Germinal center (tissue), 1 donor: ENCODE measurements at regions not wholly inside any gene's neighbourhood (a gene's known extent, or its start where the extent isn't known, plus 50 kb on each side); places are given as distances from the start of the nearest gene placed in this dataset.

Experiments used
- DNase-seq: peaks from one replicate; pipeline ENCODE4 v3.0.0; 2012; ENCODE audit warnings: mixed read lengths, low spot score

- DNase-seq, result no peak
Measured at GRCh38 chr12:125193376-125194152, 128.3 kb downstream of the AACS start.

GRCh38 chr12:125194163-125194773 lies 129.0 kb downstream of the AACS start:
- no peak for DNase-seq

- DNase-seq, result no peak
Measured at GRCh38 chr12:125194987-125195386, 129.8 kb downstream of the AACS start.

GRCh38 chr12:125197326-125197725 lies 132.1 kb downstream of the AACS start:
- no peak for DNase-seq

- no peak for DNase-seq
Measured at GRCh38 chr12:125198652-125199051, 133.4 kb downstream of the AACS start.

DNA sequence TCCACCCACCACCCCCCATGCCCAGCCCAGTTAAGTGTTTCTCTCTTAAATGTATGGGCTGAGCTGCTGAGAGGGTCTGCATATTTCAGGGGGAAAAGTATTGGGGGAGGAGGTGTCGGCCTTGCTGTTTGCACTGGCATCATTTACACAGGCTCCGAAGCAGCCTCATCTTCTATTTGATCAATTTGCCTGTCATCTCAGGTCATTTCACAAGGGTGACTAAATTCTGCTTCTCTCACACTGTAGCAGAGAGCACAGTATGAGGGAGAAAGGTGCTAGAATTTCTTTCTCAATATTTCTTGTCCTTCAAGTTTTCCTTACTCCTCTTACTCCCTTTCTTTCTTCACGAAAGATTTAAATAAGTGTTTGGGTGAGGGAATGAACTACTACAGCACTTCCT lies 135.9 kb downstream of the AACS start:
- DNase-seq, result no peak

GRCh38 chr12:125201940-125202339 lies 136.7 kb downstream of the AACS start:
- DNase-seq, result no peak

GRCh38 chr12:125202421-125202820 lies 137.2 kb downstream of the AACS start:
- DNase-seq, result no peak

DNA sequence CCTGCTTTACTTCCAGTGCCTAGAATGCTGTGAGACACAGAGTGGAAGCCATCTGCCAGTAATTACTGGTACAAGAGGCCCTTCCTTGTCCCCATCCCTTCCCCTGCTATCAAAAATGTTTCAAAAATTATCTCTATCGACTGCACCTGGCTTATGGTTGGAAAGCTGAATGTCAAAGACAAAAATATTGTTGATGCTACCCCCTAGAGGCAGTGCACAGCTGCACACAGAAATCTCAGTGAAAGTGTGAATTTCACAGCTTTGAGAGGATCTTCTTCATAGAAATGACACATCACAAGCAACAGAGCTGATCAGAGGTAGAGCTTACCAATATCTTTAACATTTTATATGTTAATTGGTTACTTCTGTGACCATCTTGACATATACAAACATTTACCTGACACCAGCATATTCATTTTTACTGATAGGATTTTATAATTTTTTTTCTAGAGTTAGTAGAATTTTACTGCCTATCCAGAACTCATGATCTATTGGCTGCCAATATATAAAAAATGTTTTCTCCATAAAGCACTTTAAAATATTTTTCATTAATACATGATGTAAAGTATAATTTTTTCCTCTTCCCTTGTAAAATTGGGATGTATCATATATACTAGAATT lies 138.0 kb downstream of the AACS start:
- peak; percentile 40 for DNase-seq

GRCh38 chr12:125205386-125205785 lies 140.2 kb downstream of the AACS start:
- no peak for DNase-seq

GRCh38 chr12:125206711-125207110 lies 141.5 kb downstream of the AACS start:
- no peak for DNase-seq

DNA sequence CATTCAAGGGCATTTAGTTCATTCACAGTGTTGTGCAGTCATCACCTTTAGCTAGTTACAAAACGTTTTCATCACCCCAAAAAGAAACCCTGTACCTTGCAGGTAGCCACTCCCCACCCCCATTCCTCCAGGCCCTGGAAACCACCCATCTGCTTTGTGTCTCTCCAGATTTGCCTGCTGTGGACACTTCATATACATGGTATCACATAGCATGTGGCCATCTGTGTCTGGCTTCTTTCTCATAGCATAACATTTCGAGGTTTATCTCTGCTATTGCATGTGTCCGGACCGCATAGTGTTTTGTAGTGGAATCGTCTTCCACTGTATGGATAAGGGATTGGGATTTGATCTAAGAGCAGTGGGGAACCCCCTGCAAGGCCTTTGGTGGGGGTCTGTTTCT lies 143.1 kb downstream of the AACS start:
- DNase-seq, result no peak

- no peak for DNase-seq
Measured at GRCh38 chr12:125208942-125209341, 143.7 kb downstream of the AACS start.

DNA sequence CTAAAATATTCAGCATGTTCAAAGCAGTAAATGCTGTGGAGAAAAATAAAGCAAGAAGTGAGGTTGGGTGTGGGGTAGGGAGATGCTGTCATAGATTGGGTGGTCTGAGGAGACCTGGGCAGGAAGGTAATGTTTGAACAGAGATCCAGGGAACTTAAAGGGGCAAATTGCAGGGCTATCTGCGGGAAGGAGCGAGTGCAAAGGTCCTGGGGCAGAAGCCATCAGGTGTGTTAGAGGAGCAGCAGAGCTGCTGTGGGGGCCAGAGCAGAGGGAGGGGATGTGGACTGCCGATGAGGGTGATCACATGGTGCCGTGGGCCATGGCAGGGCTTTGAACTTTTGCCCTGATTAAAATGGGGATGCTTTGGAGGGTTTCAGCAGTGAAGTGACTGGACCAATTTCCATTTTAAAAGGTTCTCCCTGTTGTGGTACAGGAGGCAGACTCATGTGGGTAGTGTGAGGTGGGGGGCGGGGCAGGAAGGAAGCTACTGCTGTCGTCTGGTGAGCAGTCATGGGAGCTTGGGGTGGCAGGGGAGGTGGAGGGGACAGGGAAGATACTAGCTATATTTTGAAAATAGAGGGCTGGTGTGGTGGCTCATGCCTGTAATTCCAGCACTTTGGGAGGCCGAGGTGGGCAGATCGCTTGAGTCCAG lies 145.0 kb downstream of the AACS start:
- DNase-seq, result no peak

DNA sequence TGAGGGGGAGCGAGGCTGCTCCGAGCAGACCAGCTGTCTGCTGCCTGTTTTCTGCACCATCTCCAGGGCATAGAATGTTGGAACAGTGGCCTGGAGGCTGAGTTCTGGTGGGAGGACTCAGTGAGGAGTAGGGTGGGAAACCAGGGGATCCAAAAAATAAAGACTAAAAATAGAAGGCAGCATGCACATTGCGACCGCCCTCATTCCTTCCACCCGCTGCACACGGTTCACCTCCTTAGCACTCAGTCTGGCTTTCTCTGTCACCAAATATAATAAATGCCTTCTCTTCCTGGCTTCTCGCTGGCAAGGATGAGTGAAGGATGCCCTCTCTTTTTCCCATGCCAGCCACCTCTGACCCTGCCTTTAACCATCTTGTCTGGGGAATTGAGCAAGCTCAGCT lies 146.2 kb downstream of the AACS start:
- no peak for DNase-seq

- DNase-seq, result no peak
Measured at GRCh38 chr12:125214289-125214688, 149.1 kb downstream of the AACS start.

DNA sequence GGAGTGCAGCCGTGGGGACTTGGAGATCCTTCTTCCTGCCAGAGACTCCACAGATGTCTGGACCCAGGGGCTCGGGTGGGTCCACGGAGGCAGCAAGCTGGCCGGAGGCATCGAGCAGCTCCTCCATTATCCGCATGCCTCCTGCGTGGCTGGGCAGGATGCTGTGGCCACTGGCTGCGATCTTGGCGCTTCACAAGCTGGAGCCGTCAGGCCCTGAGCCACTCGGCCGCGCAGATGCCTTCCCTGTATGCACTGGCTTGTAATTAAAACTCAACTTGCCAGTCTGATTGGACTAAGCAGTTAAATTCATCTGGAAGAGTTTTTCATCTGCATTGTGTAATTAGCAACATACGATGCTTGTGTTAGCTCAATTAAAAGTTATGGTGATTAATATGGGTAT lies 151.5 kb downstream of the AACS start:
- no peak for DNase-seq

- no peak for DNase-seq
Measured at GRCh38 chr12:125217308-125217707, 152.1 kb downstream of the AACS start.

GRCh38 chr12:125218952-125219351 lies 153.7 kb downstream of the AACS start:
- no peak for DNase-seq

- DNase-seq, result no peak
Measured at GRCh38 chr12:125220404-125221273, 155.4 kb downstream of the AACS start.

DNA sequence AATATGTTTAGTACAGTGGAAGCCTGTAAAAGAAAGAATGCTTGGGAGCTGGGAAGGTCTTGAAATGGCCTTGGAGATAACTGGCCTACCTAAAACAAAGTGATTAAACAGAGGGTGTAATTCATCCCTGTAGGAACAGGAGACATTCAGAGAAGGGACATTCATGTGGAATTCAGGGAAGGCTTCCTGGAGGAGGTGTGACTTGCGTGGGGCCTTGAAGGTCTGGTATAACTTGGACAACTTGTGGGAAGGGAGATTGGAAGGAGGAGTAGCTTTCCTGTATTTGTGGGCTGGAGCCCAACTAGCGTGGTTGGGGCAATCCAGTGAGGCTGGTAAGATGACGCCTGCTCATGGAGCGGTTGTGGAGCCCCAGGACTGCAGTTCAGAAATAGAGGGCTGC lies 156.4 kb downstream of the AACS start:
- no peak for DNase-seq

GRCh38 chr12:125222876-125223275 lies 157.6 kb downstream of the AACS start:
- DNase-seq, result no peak
